ENCODE measurements at regions not wholly inside any gene's neighbourhood (a gene's known extent, or its start where the extent isn't known, plus 50 kb on each side); places are given as distances from the start of the nearest gene placed in this dataset.

DNA sequence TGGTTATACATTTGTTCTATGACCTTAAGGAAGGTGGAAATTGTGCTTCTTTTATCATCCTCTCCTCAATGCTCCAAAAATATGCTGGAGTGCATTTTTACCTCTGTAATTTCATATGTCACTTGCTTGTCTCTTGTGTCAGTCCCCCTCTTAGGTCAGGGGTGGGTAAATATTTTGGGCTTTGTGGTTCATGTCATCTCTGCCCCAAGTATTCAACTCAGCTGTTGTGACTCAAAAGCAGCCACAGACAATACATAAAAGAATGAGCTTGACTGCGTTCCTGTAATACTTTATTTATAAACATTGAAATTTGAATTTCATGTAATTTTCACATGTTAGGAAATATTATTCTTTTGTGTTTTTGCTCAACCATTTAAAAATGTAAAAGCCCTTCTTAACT lies 60.4 kb upstream of the SLC24A5 start:
- Histone ChIP-seq H3F3A (ENCODE audit: low read depth) (no peaks in the 10 kb centered on the region), H3K36me3 (no peaks in the 10 kb centered on the region), H2AFZ (replicated peaks) (no peak overlapping the region), H3K27ac (no peak overlapping the region), H3K79me2 (ENCODE audit: low read depth) (no peaks in the 10 kb centered on the region), H3K9ac (no peak overlapping the region), H3K4me1 (peaks cover 15% of the 10 kb centered on the region), H3K9me3 (ENCODE audit: low read depth) (no peaks in the 10 kb centered on the region), H3K4me2 (no peak overlapping the region), H3K4me3 (no peak overlapping the region), H4K20me1 (ENCODE audit: low read depth) (no peaks in the 10 kb centered on the region), H3K27me3 (no peaks in the 10 kb centered on the region)
- Mint-ChIP-seq H3K4me1 (peaks cover 30% of the 10 kb centered on the region), H3K27ac (no peak overlapping the region), H3K36me3 (peaks cover 1% of the 10 kb centered on the region), H3K4me3 (no peak overlapping the region), H3K27me3 (ENCODE audit: insufficient read depth, low read depth) (peaks cover 2% of the 10 kb centered on the region), H3K9me3 (peaks cover 6% of the 10 kb centered on the region)
- TF ChIP-seq, protein P1, sequence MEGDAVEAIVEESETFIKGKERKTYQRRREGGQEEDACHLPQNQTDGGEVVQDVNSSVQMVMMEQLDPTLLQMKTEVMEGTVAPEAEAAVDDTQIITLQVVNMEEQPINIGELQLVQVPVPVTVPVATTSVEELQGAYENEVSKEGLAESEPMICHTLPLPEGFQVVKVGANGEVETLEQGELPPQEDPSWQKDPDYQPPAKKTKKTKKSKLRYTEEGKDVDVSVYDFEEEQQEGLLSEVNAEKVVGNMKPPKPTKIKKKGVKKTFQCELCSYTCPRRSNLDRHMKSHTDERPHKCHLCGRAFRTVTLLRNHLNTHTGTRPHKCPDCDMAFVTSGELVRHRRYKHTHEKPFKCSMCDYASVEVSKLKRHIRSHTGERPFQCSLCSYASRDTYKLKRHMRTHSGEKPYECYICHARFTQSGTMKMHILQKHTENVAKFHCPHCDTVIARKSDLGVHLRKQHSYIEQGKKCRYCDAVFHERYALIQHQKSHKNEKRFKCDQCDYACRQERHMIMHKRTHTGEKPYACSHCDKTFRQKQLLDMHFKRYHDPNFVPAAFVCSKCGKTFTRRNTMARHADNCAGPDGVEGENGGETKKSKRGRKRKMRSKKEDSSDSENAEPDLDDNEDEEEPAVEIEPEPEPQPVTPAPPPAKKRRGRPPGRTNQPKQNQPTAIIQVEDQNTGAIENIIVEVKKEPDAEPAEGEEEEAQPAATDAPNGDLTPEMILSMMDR (IDR thresholded peaks at IDR 0.05) = no peak
- TF ChIP-seq EZH2 (IDR thresholded peaks at IDR 0.05) (no peak), EZH2phosphoT487 (IDR thresholded peaks at IDR 0.05) (no peak)
- no peak for DNase-seq (ENCODE audit: low spot score)

DNA sequence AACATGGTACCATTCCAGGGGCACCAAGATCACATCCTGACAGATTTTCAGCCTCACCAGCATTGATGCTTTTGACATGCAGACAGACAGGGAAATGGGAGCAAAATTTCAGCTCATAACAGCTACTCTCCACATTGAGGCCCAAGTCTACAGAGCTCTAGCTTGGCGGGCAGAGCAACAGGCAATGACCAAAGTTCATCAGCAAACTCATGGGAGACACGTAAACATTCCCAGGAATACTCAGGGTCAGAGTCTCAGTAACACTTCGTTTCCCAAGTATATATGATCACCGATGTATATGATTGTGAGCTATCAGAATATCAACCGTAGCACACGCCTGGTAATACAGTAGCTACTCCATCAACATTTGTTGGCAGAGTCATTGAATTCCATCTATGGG lies 59.2 kb upstream of the SLC24A5 start:
- Mint-ChIP-seq H3K4me3 (no peak overlapping the region), H3K27me3 (ENCODE audit: insufficient read depth, low read depth) (peaks cover 2% of the 10 kb centered on the region), H3K9me3 (no peaks in the 10 kb centered on the region), H3K4me1 (peaks cover 32% of the 10 kb centered on the region), H3K36me3 (no peaks in the 10 kb centered on the region), H3K27ac (no peak overlapping the region)
- Histone ChIP-seq H3K27ac (no peak overlapping the region), H2AFZ (replicated peaks) (no peak overlapping the region), H3K4me3 (no peak overlapping the region), H3K9me3 (ENCODE audit: low read depth) (no peaks in the 10 kb centered on the region), H3K36me3 (no peaks in the 10 kb centered on the region), H3F3A (ENCODE audit: low read depth) (no peaks in the 10 kb centered on the region), H3K4me1 (peaks cover 15% of the 10 kb centered on the region), H4K20me1 (ENCODE audit: low read depth) (no peaks in the 10 kb centered on the region), H3K9ac (no peak overlapping the region), H3K27me3 (no peaks in the 10 kb centered on the region), H3K4me2 (no peak overlapping the region), H3K79me2 (ENCODE audit: low read depth) (no peaks in the 10 kb centered on the region)
- DNase-seq (ENCODE audit: low spot score) = no peak
- no peak for TF ChIP-seq EZH2phosphoT487 (IDR thresholded peaks at IDR 0.05)
- TF ChIP-seq, protein P1 (IDR thresholded peaks at IDR 0.05) = no peak

DNA sequence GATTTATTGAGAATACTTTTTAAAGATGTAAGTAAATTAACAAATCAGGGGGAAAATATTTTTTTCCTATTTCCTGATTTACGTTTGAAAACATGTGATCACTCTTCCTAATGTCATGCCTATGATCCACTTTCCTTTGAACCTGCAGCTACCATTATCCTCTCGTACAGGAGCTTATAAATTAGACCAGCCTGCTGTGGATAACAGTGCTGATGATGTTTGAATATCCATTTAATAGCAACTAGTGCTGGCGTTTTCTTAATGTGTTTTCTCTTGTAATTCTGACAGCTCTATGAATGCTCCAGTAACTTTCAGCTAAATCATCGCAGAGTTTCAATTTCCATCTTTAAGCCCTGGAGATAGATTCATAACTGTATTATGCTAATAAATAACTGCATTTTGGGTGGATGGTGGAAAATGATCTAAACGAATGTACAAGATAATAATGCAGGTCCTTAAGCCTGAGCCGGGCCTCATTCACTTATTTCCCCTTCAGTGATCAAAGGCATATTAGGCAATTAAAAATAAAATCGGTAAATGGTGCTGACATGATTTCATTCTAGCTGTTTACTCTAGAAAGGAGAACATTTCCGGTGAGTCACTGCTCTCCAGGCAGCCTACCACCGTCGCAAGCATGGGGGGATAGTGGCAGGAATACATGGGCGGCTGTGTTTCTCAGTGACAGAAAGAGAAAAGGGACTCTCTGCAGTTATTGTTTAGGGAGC lies 58.5 kb upstream of the SLC24A5 start:
- no peak overlapping the region for H3K4me3 ChIP-seq
- Mint-ChIP-seq H3K4me3 (no peak overlapping the region), H3K4me1 (peaks cover 34% of the 10 kb centered on the region)

More for the DNA sequence above, 58.5 kb upstream of the SLC24A5 start:
- no peak overlapping the region for H3K9ac ChIP-seq
- no peaks in the 10 kb centered on the region for H4K20me1 ChIP-seq (ENCODE audit: low read depth)
- Mint-ChIP-seq H3K9me3 (no peaks in the 10 kb centered on the region), H3K36me3 (no peaks in the 10 kb centered on the region), H3K27ac (no peak overlapping the region), H3K27me3 (ENCODE audit: insufficient read depth, low read depth) (peaks cover 2% of the 10 kb centered on the region)
- no peaks in the 10 kb centered on the region for H3K9me3 ChIP-seq (ENCODE audit: low read depth)
- DNase-seq (ENCODE audit: low spot score) = no peak
- no peaks in the 10 kb centered on the region for H3K27me3 ChIP-seq
- peaks cover 15% of the 10 kb centered on the region for H3K4me1 ChIP-seq
- no peak overlapping the region for H3K4me2 ChIP-seq
- no peaks in the 10 kb centered on the region for H3F3A ChIP-seq (ENCODE audit: low read depth)
- H3K36me3 ChIP-seq = no peaks in the 10 kb centered on the region
- TF ChIP-seq EZH2phosphoT487 (IDR thresholded peaks at IDR 0.05) (no peak), EZH2 (IDR thresholded peaks at IDR 0.05) (no peak)
- TF ChIP-seq, protein P1 (IDR thresholded peaks at IDR 0.05) = no peak
- no peaks in the 10 kb centered on the region for H3K79me2 ChIP-seq (ENCODE audit: low read depth)
- no peak overlapping the region for H2AFZ ChIP-seq (replicated peaks)
- H3K27ac ChIP-seq = no peak overlapping the region
